SK-N-SH (cell line): ENCODE measurements at regions not wholly inside any gene's neighbourhood (a gene's known extent, or its start where the extent isn't known, plus 50 kb on each side); places are given as distances from the start of the nearest gene placed in this dataset.

Source experiments
- CTCF ChIA-PET: fragments of 300-600, 350-600 bp; formaldehyde crosslinking; extraction: SDS; loops from one replicate; lab custom pipeline; 2021; lab: Yijun Ruan, JAX
- POLR2A ChIA-PET: fragments of 350-600 bp; sonication (Branson Sonifier 250); formaldehyde crosslinking; extraction: SDS; loops from one replicate; lab custom pipeline; 2020; ENCODE audit warnings: antibody characterized with exemption, inconsistent platforms; lab: Yijun Ruan, JAX
- DNase-seq: peaks from one replicate; pipeline ENCODE4 v3.0.0; 2012
- H2AFZ ChIP-seq: fragments of 200-600 bp; sonication (generic); 2 replicates; pipeline ENCODE4 v1.8.1; 2016; ENCODE audit warnings: antibody characterized with exemption, mild to moderate bottlenecking, low read depth
- H3F3A ChIP-seq: fragments of 200-600 bp; sonication (generic); replicated peaks from 2 replicates; pipeline ENCODE3; 2016; ENCODE audit warnings: antibody characterized with exemption, mild to moderate bottlenecking; ENCODE audit not compliant: insufficient read depth
- H3K27ac ChIP-seq, 2 experiments: fragments of 200-500 bp in 1 of 2; fragments of 200-600 bp in 1 of 2; sonication (Bioruptor generic) in 1 of 2; sonication (generic), shearing (Covaris generic) in 1 of 2; 2 replicates each; pipeline versions ENCODE4 v1.5.1 to v1.6.1; 2014 to 2016; ENCODE audit warnings: low read depth in 2 of 2, inconsistent platforms in 1 of 2, low read length in 1 of 2, mild to moderate bottlenecking in 1 of 2, mixed read lengths in 1 of 2
- H3K27me3 ChIP-seq: fragments of 200-600 bp; sonication (generic), shearing (Covaris generic); 2 replicates; pipeline ENCODE4 v1.6.1; 2016; ENCODE audit warnings: mixed run types; ENCODE audit not compliant: insufficient read depth
- H3K36me3 ChIP-seq, 2 experiments: fragments of 200-500 bp in 1 of 2; fragments of 200-600 bp in 1 of 2; sonication (Bioruptor generic) in 1 of 2; sonication (generic) in 1 of 2; replicated peaks in 1 of 2; 2 replicates each; pipeline versions ENCODE3 to v1.5.1; 2014 to 2016; ENCODE audit warnings: low read length in 1 of 2, mild to moderate bottlenecking in 1 of 2; ENCODE audit not compliant: insufficient read depth in 2 of 2, control insufficient read depth in 1 of 2
- H3K4me1 ChIP-seq, 2 experiments: fragments of 200-500 bp in 1 of 2; fragments of 200-600 bp in 1 of 2; sonication (Bioruptor generic) in 1 of 2; sonication (generic), shearing (Covaris generic) in 1 of 2; 2 replicates each; pipeline versions ENCODE4 v1.5.1 to v1.6.1; 2014 to 2016; ENCODE audit warnings: low read depth in 1 of 2, low read length in 1 of 2, mixed run types in 1 of 2; ENCODE audit not compliant: insufficient read depth in 2 of 2, control insufficient read depth in 1 of 2
- H3K4me2 ChIP-seq: fragments of 200-600 bp; sonication (generic), shearing (Covaris generic); 2 replicates; pipeline ENCODE4 v1.6.1; 2017; ENCODE audit warnings: mixed run types
- H3K4me3 ChIP-seq, 2 experiments: fragments of 200-500 bp in 1 of 2; fragments of 200-600 bp in 1 of 2; sonication (Bioruptor generic) in 1 of 2; sonication (generic), shearing (Covaris generic) in 1 of 2; 2 replicates each; pipeline versions ENCODE4 v1.5.1 to v1.8.1; 2014 to 2016; ENCODE audit warnings: low read depth in 2 of 2, inconsistent platforms in 1 of 2, low read length in 1 of 2, mild to moderate bottlenecking in 1 of 2, mixed read lengths in 1 of 2, moderate library complexity in 1 of 2
- H3K79me2 ChIP-seq: fragments of 200-600 bp; sonication (generic); 2 replicates; pipeline ENCODE4 v1.8.1; 2017; ENCODE audit warnings: mild to moderate bottlenecking; ENCODE audit not compliant: insufficient read depth
- H3K9ac ChIP-seq: fragments of 200-600 bp; sonication (generic); 2 replicates; pipeline ENCODE4 v1.6.1; 2017; ENCODE audit warnings: mixed run types
- H3K9me2 ChIP-seq: fragments of 200-600 bp; sonication (generic); 2 replicates; pipeline ENCODE4 v1.6.1; 2017; ENCODE audit warnings: mixed run types
- H3K9me3 ChIP-seq: fragments of 200-600 bp; sonication (generic); 2 replicates; pipeline ENCODE4 v1.6.1; 2017; ENCODE audit warnings: mixed run types, mild to moderate bottlenecking, moderate library complexity
- H4K20me1 ChIP-seq: fragments of 200-600 bp; sonication (generic); 2 replicates; pipeline ENCODE4 v1.6.1; 2017; ENCODE audit warnings: mild to moderate bottlenecking, mixed run types; ENCODE audit not compliant: insufficient read depth
- ELF1 ChIP-seq: IDR thresholded peaks from 2 replicates; pipeline ENCODE4 v1.4.0; 2012
- EZH2phosphoT487 ChIP-seq: fragments of 200-600 bp; sonication (generic); IDR thresholded peaks from 2 replicates; pipeline ENCODE4 v1.6.1; 2017; ENCODE audit warnings: low read depth, mixed run types, mild to moderate bottlenecking, antibody characterized with exemption, moderate library complexity, borderline replicate concordance
- FOSL2 ChIP-seq: IDR thresholded peaks from 2 replicates; pipeline ENCODE4 v1.4.0; 2012; ENCODE audit warnings: low read depth, mild to moderate bottlenecking, moderate library complexity, borderline replicate concordance
- FOXM1 ChIP-seq: IDR thresholded peaks from 2 replicates; pipeline ENCODE4 v1.4.0; 2012; ENCODE audit warnings: low read depth, mild to moderate bottlenecking
- JUND ChIP-seq: IDR thresholded peaks from 2 replicates; pipeline ENCODE4 v1.4.0; 2012
- MEF2A ChIP-seq: IDR thresholded peaks from 2 replicates; pipeline ENCODE4 v1.4.0; 2012; ENCODE audit warnings: low read depth, borderline replicate concordance
- RXRA ChIP-seq: IDR thresholded peaks from 2 replicates; pipeline ENCODE4 v1.4.0; 2012; ENCODE audit warnings: low read depth, mild to moderate bottlenecking, borderline replicate concordance
- SIN3A ChIP-seq: IDR thresholded peaks from 2 replicates; pipeline ENCODE4 v1.6.1; 2012; ENCODE audit warnings: low read depth, mild to moderate bottlenecking, low read length, moderate library complexity, borderline replicate concordance
- TEAD4 ChIP-seq: IDR thresholded peaks from 2 replicates; pipeline ENCODE4 v1.4.0; 2012; ENCODE audit warnings: mild to moderate bottlenecking, borderline replicate concordance; ENCODE audit not compliant: insufficient read depth
- WGBS: methylation state at CpG from one replicate; pipeline ENCODE4 v1.1.6; 2017; ENCODE audit warnings: low lambda C conversion rate; 5-methylcytosine and 5-hydroxymethylcytosine counted together
- TF ChIP-seq, protein P1 (sequence below): IDR thresholded peaks from 2 replicates; pipeline ENCODE4; 2012
- TF ChIP-seq, protein P2 (sequence below): IDR thresholded peaks from 2 replicates; pipeline ENCODE4 v1.4.0; 2012; ENCODE audit warnings: low read depth
- TF ChIP-seq, protein P3 (sequence below): fragments of 200-600 bp; sonication (generic); IDR thresholded peaks from 2 replicates; pipeline ENCODE4 v1.6.1; 2017; ENCODE audit warnings: antibody characterized with exemption, mild to moderate bottlenecking, moderate library complexity

DNA sequence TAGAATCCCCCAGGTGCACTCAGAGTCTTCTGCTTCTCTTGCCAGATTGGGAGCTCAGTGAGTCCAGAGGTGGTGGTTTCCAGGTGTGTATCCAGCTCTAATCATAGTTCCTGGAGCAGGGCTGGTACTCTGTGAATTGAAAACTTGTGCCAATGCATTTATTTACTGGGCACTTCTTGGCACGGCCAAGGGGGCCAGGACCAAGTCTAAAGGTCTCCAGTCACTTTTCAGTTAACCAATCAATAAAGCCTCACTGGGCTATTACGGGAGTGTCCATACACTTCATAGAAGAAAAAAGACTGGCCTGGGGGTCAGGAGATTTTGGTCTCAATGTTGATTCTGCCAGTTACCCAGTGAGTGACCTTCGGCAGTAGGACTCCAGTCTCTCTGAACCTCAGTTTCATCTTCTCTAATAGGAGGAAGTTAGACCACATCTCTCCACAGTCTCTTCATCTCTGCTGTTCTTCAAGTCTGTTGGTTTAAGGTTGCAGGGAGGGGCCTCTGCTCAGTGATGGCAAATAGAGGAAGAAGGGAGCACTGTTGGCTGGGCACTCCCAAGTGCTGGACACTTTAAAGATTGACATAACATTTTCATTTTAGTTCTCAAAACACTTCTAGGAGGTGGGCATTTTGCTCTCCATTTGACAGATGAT is 188.5 kb upstream of the E2F8 start:
- Histone ChIP-seq H3K27me3 (peaks cover 26% of the 10 kb centered on the region; the same call in 1 of the 2 replicates), H4K20me1 (no peaks in the 10 kb centered on the region), H3K79me2 (no peaks in the 10 kb centered on the region), H3K9me2 (no peaks in the 10 kb centered on the region), H3K4me2 (no peak overlapping the region), H3K4me1 (peaks cover 0 to 2% of the 10 kb centered on the region in 2 experiments; a peak in 1 of 4 replicates), H2AFZ (no peak overlapping the region), H3K9ac (no peak overlapping the region), H3K27ac (no peak overlapping the region), H3K4me3 (no peak overlapping the region), H3F3A (no peaks in the 10 kb centered on the region), H3K36me3 (no peaks in the 10 kb centered on the region), H3K9me3 (no peaks in the 10 kb centered on the region)
- POLR2A ChIA-PET = no interaction called here
- no peak for DNase-seq
- CTCF ChIA-PET = interaction anchor here (0.7 kb wide), 1 partner anchor 84 kb away, joined by 3 read pairs; no protein-coding TSS in a partner anchor
- TF ChIP-seq, protein P1, sequence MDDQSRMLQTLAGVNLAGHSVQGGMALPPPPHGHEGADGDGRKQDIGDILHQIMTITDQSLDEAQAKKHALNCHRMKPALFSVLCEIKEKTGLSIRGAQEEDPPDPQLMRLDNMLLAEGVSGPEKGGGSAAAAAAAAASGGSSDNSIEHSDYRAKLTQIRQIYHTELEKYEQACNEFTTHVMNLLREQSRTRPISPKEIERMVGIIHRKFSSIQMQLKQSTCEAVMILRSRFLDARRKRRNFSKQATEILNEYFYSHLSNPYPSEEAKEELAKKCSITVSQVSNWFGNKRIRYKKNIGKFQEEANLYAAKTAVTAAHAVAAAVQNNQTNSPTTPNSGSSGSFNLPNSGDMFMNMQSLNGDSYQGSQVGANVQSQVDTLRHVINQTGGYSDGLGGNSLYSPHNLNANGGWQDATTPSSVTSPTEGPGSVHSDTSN = no peak
- TF ChIP-seq FOSL2 = no peak
- TF ChIP-seq RXRA = no peak
- TF ChIP-seq TEAD4 = no peak
- 37% methylated on average over 3 of the region's 3 CpGs for WGBS

DNA sequence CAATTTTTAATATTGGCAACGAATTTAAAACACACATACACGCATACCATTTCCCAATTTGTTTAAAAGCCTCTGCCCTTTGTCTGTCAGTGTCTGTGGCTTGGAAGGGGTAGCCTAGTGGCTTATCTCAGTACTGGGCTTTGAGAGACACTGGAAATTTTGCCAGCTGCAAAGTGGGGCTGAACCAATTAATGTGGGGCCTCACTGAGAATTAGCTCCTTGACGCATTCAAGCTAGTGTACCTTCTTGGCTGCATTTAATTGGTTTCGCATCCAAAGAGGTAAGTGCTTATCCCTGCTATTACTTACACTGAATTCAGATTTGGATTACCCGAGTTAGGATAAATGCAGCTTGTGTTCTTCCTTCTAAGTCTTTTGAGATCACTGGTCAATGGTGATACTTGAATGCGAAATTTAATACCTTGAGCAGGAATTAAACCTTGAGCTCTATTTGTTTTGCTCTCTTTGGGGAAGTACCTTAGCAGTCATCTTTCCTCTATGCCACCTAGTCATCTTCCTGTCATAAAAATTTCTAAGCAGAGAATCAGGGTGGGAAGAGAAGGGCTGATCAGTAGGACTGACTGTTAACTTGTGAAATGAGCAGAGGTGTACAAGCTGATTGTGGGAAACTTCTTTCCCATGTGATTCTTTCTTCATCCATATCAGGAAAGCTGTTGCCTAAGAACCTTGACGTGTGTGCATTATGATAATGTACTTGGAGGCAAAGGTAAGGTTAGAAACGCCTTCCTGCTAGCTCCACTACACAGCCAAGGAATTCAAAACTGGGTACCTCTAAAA is 187.7 kb upstream of the E2F8 start:
- H3K4me1 ChIP-seq = peaks cover 0 to 2% of the 10 kb centered on the region in 2 experiments; a peak in 1 of 4 replicates
- ChIA-PET CTCF (interaction anchor here (0.7 to 0.8 kb wide), 2 partner anchors 84 to 125 kb away, joined by 3 to 4 read pairs; no protein-coding TSS in a partner anchor), POLR2A (no interaction called here)
- no peak overlapping the region for H2AFZ ChIP-seq
- no peak overlapping the region for H3K27ac ChIP-seq
- H4K20me1 ChIP-seq = no peaks in the 10 kb centered on the region
- H3K36me3 ChIP-seq = no peaks in the 10 kb centered on the region
- TF ChIP-seq ELF1 = no peak
- TF ChIP-seq, protein P2, sequence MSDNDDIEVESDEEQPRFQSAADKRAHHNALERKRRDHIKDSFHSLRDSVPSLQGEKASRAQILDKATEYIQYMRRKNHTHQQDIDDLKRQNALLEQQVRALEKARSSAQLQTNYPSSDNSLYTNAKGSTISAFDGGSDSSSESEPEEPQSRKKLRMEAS = no peak
- no peak for TF ChIP-seq JUND
- no peak for TF ChIP-seq RXRA
- no peak for TF ChIP-seq SIN3A
- no peak for TF ChIP-seq EZH2phosphoT487
- no peak for TF ChIP-seq MEF2A
- no peak for TF ChIP-seq FOXM1
- TF ChIP-seq, protein P3, sequence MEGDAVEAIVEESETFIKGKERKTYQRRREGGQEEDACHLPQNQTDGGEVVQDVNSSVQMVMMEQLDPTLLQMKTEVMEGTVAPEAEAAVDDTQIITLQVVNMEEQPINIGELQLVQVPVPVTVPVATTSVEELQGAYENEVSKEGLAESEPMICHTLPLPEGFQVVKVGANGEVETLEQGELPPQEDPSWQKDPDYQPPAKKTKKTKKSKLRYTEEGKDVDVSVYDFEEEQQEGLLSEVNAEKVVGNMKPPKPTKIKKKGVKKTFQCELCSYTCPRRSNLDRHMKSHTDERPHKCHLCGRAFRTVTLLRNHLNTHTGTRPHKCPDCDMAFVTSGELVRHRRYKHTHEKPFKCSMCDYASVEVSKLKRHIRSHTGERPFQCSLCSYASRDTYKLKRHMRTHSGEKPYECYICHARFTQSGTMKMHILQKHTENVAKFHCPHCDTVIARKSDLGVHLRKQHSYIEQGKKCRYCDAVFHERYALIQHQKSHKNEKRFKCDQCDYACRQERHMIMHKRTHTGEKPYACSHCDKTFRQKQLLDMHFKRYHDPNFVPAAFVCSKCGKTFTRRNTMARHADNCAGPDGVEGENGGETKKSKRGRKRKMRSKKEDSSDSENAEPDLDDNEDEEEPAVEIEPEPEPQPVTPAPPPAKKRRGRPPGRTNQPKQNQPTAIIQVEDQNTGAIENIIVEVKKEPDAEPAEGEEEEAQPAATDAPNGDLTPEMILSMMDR = no peak
- TF ChIP-seq, all 33 proteins: peak for 0
- no peak overlapping the region for H3K4me2 ChIP-seq
- H3K4me3 ChIP-seq = no peak overlapping the region
- peaks cover 26% of the 10 kb centered on the region; the same call in 1 of the 2 replicates for H3K27me3 ChIP-seq
- H3K9me2 ChIP-seq = no peaks in the 10 kb centered on the region
- 47% methylated on average over 8 of the region's 8 CpGs for WGBS
- H3K79me2 ChIP-seq = no peaks in the 10 kb centered on the region
- H3F3A ChIP-seq = no peaks in the 10 kb centered on the region
- H3K9me3 ChIP-seq = no peaks in the 10 kb centered on the region
- no peak overlapping the region for H3K9ac ChIP-seq
- DNase-seq = no peak
